ENCODE measurements at regions not wholly inside any gene's neighbourhood (a gene's known extent, or its start where the extent isn't known, plus 50 kb on each side); places are given as distances from the start of the nearest gene placed in this dataset.

DNA sequence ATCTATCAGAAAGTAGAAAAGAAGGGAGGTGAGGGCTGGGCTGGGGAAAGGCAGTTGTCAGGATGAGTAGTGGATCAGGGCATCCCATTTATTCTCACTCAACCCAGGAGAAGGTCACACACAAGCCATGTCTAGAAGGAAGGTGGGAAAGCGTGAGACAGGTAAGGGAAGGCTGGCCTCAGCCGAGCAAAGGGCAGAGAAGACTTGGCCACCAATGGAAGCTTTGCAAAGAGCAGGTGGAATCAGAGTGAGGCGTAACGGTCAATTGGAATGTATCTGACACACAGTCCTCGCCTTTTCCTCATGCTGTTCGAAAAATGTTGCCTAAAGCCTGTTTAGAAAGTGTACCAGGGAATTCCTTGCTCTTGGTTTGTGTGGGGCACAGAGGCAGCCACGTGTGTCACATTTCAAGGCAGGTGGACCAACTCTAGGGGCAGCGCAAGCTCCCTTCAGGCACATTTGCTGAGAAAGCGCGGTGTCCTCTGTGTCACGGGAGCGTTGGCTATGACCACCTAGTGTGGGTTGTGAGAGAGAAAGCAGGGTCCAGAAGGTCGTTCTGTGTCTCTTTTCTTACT, 118.8 kb upstream of the SPATA13 start:
- Histone ChIP-seq H3K4me2 (ENCODE audit: insufficient read depth, insufficient read length, low read length) (no peak overlapping the region), H3K9me3 (ENCODE audit: control insufficient read depth, low read depth, low read length) (no peaks in the 10 kb centered on the region), H3K56ac (ENCODE audit: insufficient read length, low read depth, low read length) (no peak overlapping the region), H3K27ac (ENCODE audit: insufficient read length, low read depth, low read length) (no peak overlapping the region), H3K23me2 (ENCODE audit: insufficient read length, low read depth, low read length, poor library complexity, severe bottlenecking) (no peaks in the 10 kb centered on the region), H2BK15ac (ENCODE audit: low read depth, low read length) (no peak overlapping the region), H2BK12ac (ENCODE audit: insufficient read length, low read depth, low read length) (no peak overlapping the region), H3K4ac (ENCODE audit: low read depth, low read length) (no peak overlapping the region), H2AFZ (ENCODE audit: low read length) (no peak overlapping the region), H2BK20ac (ENCODE audit: low read depth, low read length, poor library complexity, severe bottlenecking) (no peak overlapping the region), H3K14ac (ENCODE audit: insufficient read depth, low read length) (no peak overlapping the region), H4K91ac (ENCODE audit: insufficient read length, low read depth, low read length) (no peak overlapping the region), H3K79me1 (ENCODE audit: insufficient read depth, low read depth, low read length, poor library complexity, severe bottlenecking) (no peaks in the 10 kb centered on the region), H3T11ph (ENCODE audit: low read length) (no peak overlapping the region), H4K8ac (replicated peaks; ENCODE audit: insufficient read length, low read depth, low read length) (no peak overlapping the region), H2AK5ac (ENCODE audit: insufficient read length, low read length) (no peak overlapping the region), H4K20me1 (ENCODE audit: control insufficient read depth, insufficient read depth, insufficient read length) (no peaks in the 10 kb centered on the region), H2BK120ac (ENCODE audit: low read depth, low read length, poor library complexity, severe bottlenecking) (no peak overlapping the region), H3K9ac (ENCODE audit: extremely low read depth, insufficient read length, low read length) (no peak overlapping the region), H4K5ac (ENCODE audit: insufficient read length, low read depth, low read length) (no peak overlapping the region), H3K4me1 (ENCODE audit: insufficient read depth, low read length) (peaks cover 2% of the 10 kb centered on the region), H3K79me2 (ENCODE audit: insufficient read depth, low read length) (no peaks in the 10 kb centered on the region), H3K27me3 (ENCODE audit: insufficient read depth, low read length) (no peaks in the 10 kb centered on the region; the same call in 1 of the 2 replicates), H3K23ac (ENCODE audit: insufficient read length, low read depth, low read length) (no peak overlapping the region), H2BK5ac (ENCODE audit: insufficient read length, low read length) (no peak overlapping the region), H3K18ac (ENCODE audit: insufficient read length, low read depth, low read length) (no peak overlapping the region)
- peaks cover 33 to 41% of the 10 kb centered on the region in 2 experiments for H3K4me1 Mint-ChIP-seq
- H3K4me3 Mint-ChIP-seq, result no peak overlapping the region
- no peak for DNase-seq
- TF ChIP-seq, protein P1, sequence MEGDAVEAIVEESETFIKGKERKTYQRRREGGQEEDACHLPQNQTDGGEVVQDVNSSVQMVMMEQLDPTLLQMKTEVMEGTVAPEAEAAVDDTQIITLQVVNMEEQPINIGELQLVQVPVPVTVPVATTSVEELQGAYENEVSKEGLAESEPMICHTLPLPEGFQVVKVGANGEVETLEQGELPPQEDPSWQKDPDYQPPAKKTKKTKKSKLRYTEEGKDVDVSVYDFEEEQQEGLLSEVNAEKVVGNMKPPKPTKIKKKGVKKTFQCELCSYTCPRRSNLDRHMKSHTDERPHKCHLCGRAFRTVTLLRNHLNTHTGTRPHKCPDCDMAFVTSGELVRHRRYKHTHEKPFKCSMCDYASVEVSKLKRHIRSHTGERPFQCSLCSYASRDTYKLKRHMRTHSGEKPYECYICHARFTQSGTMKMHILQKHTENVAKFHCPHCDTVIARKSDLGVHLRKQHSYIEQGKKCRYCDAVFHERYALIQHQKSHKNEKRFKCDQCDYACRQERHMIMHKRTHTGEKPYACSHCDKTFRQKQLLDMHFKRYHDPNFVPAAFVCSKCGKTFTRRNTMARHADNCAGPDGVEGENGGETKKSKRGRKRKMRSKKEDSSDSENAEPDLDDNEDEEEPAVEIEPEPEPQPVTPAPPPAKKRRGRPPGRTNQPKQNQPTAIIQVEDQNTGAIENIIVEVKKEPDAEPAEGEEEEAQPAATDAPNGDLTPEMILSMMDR (conservative IDR thresholded peaks at IDR 0.05), result no peak
- peaks cover 7 to 8% of the 10 kb centered on the region in 2 experiments for H3K9me3 Mint-ChIP-seq
- H3K36me3 Mint-ChIP-seq (ENCODE audit: insufficient read depth in 1 of 3, low read depth in 3 of 3), result peaks cover 0 to 3% (median 0%) of the 10 kb centered on the region in 3 experiments; a peak in 3 of 7 replicates
- WGBS (ENCODE audit: extremely low coverage, insufficient read length, low lambda C conversion rate), result no CpG with 5 or more reads among the region's 13 CpGs
- no peak overlapping the region for H3K27ac Mint-ChIP-seq
- peaks cover 63% of the 10 kb centered on the region for H3K27me3 Mint-ChIP-seq (ENCODE audit: low read depth)
